ENCODE measurements at regions not wholly inside any gene's neighbourhood (a gene's known extent, or its start where the extent isn't known, plus 50 kb on each side); places are given as distances from the start of the nearest gene placed in this dataset.

DNA sequence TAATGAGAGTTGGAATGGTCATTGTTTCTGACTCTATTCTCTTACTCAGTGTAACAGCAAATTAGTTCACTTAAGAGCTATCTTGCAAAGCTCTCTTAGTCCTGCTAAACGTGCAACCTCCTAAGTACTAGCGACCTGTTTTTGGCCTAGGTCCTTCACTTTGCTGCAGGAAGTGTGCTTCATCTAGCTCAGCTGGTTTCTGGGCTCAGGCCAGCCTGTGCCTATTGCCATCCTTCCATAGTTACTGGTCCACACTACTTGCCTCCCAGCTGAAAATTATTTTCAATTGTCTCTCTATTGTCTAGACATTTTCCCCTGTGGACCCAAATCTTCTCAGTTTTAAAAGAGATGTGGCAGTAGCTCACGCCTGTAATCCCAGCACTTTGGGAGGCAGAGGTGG lies 561.3 kb downstream of the FGF9 start:
- intact Hi-C loops (cut with micrococcal nuclease) = no loop called here
- no peak overlapping the region for H3K4me3 ChIP-seq (replicated peaks in 1 of 2; ENCODE audit: low read depth in 1 of 2, low read length in 2 of 2)
- no peaks in the 10 kb centered on the region for H3K79me2 ChIP-seq (ENCODE audit: insufficient read depth, low read length)
- no peak overlapping the region for H2AFZ ChIP-seq (ENCODE audit: low read depth, low read length, poor library complexity, severe bottlenecking)
- peaks cover 13 to 18% of the 10 kb centered on the region in 2 experiments for H3K4me1 ChIP-seq (ENCODE audit: control insufficient read depth in 1 of 2, insufficient read depth in 2 of 2, low read length in 2 of 2)
- BruUV-seq (replicated peaks) = no TSS peak
- no peak overlapping the region for H3K9ac ChIP-seq (ENCODE audit: low read length)
- no peaks in the 10 kb centered on the region for H3K9me2 ChIP-seq (ENCODE audit: insufficient read depth)
- no peak overlapping the region for H3K4me2 ChIP-seq (ENCODE audit: low read length)
- H3K27ac ChIP-seq (ENCODE audit: low read depth, low read length) = no peak overlapping the region
- ChIA-PET RAD21 (ENCODE audit: low non-redundant PET in 1 of 2, low total read pairs in 2 of 2, uncharacterized antibody in 2 of 2, unreplicated experiment in 2 of 2) (no interaction called here), CTCF (no interaction called here), POLR2A (no interaction called here)
- H4K20me1 ChIP-seq (ENCODE audit: insufficient read depth) = no peaks in the 10 kb centered on the region
- H3K27me3 ChIP-seq (ENCODE audit: insufficient read depth, low read length) = no peaks in the 10 kb centered on the region
- no peaks in the 10 kb centered on the region for H3K36me3 ChIP-seq (ENCODE audit: control insufficient read depth in 1 of 2, insufficient read depth in 2 of 2, low read length in 2 of 2)
- H3K9me3 ChIP-seq (ENCODE audit: control insufficient read depth in 1 of 2, insufficient read depth in 1 of 2, low read depth in 1 of 2, low read length in 2 of 2) = no peaks in the 10 kb centered on the region
- no peak for TF ChIP-seq ZFX (IDR thresholded peaks at IDR 0.05)
- TF ChIP-seq CEBPB (IDR thresholded peaks at IDR 0.05; ENCODE audit: low read depth) = no peak
- TF ChIP-seq REST (IDR thresholded peaks at IDR 0.05; ENCODE audit: low read depth) = no peak
- no peak for TF ChIP-seq CBX3 (IDR thresholded peaks at IDR 0.05; ENCODE audit: low read depth)
- no peak for TF ChIP-seq SP1 (IDR thresholded peaks at IDR 0.05; ENCODE audit: low read depth)
- no peak for TF ChIP-seq CTCF (IDR thresholded peaks at IDR 0.05 in 2 of 3, conservative IDR thresholded peaks at IDR 0.05 in 1 of 3; ENCODE audit: borderline replicate concordance in 1 of 3, insufficient read depth in 1 of 3, low read depth in 2 of 3, low read length in 2 of 3)
- TF ChIP-seq SIN3A (IDR thresholded peaks at IDR 0.05; ENCODE audit: low read depth) = no peak
- no peak for TF ChIP-seq ZBTB33 (IDR thresholded peaks at IDR 0.05; ENCODE audit: extremely low read depth, insufficient replicate concordance, low read length)
- TF ChIP-seq JUND (IDR thresholded peaks at IDR 0.05) = no peak
- no peak for TF ChIP-seq SRF (IDR thresholded peaks at IDR 0.05; ENCODE audit: low read depth)
- no peak for TF ChIP-seq ZNF274 (IDR thresholded peaks at IDR 0.05; ENCODE audit: low read depth, low read length)
- no peak for TF ChIP-seq MAX (IDR thresholded peaks at IDR 0.05)
- ATAC-seq (no peak), DNase-seq (ENCODE audit: low read depth, low spot score) (no peak)

Measured in HCT116 (cell line).